ENCODE measurements at regions not wholly inside any gene's neighbourhood (a gene's known extent, or its start where the extent isn't known, plus 50 kb on each side); places are given as distances from the start of the nearest gene placed in this dataset.

DNA sequence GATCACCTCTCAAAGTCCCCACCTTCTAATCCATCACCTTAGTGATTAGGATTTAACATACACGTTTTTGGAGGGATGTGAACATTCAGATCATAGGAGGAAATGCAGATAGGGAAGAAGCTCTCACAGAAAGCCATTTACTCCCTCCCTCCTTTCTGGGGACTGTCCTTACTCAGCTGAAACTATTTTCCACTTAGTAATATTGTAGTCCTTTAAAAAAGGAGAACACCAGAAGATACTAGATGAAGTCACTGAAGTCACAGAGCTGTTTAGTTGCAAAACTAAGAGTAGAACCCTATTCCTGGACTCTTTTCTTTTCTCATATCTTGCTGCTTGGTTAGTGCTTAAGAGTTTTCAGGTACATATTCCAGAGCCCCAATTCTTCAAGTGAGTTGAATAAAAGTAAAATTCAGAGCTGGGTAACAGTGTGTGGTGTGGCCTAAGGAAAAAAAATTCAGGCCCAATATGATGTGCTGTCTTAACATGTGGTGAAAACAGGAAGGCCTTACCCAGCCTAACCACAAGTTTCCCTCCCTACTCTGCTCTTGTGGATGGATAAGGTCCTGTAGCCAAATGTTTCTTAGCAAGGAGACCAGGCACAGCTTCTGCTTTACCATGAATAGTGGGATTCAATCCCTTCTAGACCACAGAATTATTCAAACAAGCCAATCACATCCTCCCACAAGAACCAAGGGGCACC, 135.7 kb downstream of the INHBA start:
- TF ChIP-seq, protein P1, sequence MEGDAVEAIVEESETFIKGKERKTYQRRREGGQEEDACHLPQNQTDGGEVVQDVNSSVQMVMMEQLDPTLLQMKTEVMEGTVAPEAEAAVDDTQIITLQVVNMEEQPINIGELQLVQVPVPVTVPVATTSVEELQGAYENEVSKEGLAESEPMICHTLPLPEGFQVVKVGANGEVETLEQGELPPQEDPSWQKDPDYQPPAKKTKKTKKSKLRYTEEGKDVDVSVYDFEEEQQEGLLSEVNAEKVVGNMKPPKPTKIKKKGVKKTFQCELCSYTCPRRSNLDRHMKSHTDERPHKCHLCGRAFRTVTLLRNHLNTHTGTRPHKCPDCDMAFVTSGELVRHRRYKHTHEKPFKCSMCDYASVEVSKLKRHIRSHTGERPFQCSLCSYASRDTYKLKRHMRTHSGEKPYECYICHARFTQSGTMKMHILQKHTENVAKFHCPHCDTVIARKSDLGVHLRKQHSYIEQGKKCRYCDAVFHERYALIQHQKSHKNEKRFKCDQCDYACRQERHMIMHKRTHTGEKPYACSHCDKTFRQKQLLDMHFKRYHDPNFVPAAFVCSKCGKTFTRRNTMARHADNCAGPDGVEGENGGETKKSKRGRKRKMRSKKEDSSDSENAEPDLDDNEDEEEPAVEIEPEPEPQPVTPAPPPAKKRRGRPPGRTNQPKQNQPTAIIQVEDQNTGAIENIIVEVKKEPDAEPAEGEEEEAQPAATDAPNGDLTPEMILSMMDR (IDR thresholded peaks at IDR 0.05 in 8 of 11, conservative IDR thresholded peaks at IDR 0.05 in 3 of 11), result no peak
- no peak for TF ChIP-seq POLR2A (IDR thresholded peaks at IDR 0.05)
- no peak for TF ChIP-seq POLR2AphosphoS5 (IDR thresholded peaks at IDR 0.05)
